H9 (cell line): ENCODE measurements at regions not wholly inside any gene's neighbourhood (a gene's known extent, or its start where the extent isn't known, plus 50 kb on each side); places are given as distances from the start of the nearest gene placed in this dataset.

ENCODE experiments used
- DNase-seq: peaks from one replicate; pipeline ENCODE4 v3.0.0-alpha.2; 2017
- H2AFZ ChIP-seq: one replicate; pipeline ENCODE4 v1.6.1; 2013; ENCODE audit warnings: mild to moderate bottlenecking, low read length, control low read depth, moderate library complexity
- H2AK5ac ChIP-seq: 2 replicates; pipeline ENCODE4 v1.6.1; 2013; ENCODE audit warnings: low read length, control low read depth, mixed read lengths; ENCODE audit not compliant: insufficient read length
- H2BK120ac ChIP-seq: one replicate; pipeline ENCODE4 v1.6.1; 2013; ENCODE audit warnings: low read depth, mild to moderate bottlenecking, low read length, control low read depth, inconsistent platforms; ENCODE audit not compliant: poor library complexity, severe bottlenecking
- H2BK12ac ChIP-seq: 2 replicates; pipeline ENCODE4 v1.6.1; 2013; ENCODE audit warnings: low read length, control low read depth, mixed read lengths, low read depth; ENCODE audit not compliant: insufficient read length
- H2BK15ac ChIP-seq: 2 replicates; pipeline ENCODE4 v1.6.1; 2013; ENCODE audit warnings: low read depth, low read length, control low read depth
- H2BK20ac ChIP-seq: one replicate; pipeline ENCODE4 v1.6.1; 2013; ENCODE audit warnings: low read depth, mild to moderate bottlenecking, low read length, control low read depth, inconsistent platforms; ENCODE audit not compliant: poor library complexity, severe bottlenecking
- H2BK5ac ChIP-seq: 2 replicates; pipeline ENCODE4 v1.6.1; 2013; ENCODE audit warnings: low read length, control low read depth, mixed read lengths; ENCODE audit not compliant: insufficient read length
- H3K14ac ChIP-seq: 2 replicates; pipeline ENCODE4 v1.6.1; 2013; ENCODE audit warnings: low read length, control low read depth; ENCODE audit not compliant: insufficient read depth
- H3K18ac ChIP-seq: 2 replicates; pipeline ENCODE4 v1.6.1; 2013; ENCODE audit warnings: low read depth, mild to moderate bottlenecking, mixed read lengths, low read length, control low read depth; ENCODE audit not compliant: insufficient read length
- H3K23ac ChIP-seq: 2 replicates; pipeline ENCODE4 v1.6.1; 2013; ENCODE audit warnings: low read length, control low read depth, mixed read lengths, low read depth; ENCODE audit not compliant: insufficient read length
- H3K23me2 ChIP-seq: 2 replicates; pipeline ENCODE4 v1.6.1; 2013; ENCODE audit warnings: low read depth, mild to moderate bottlenecking, mixed read lengths, low read length, control low read depth; ENCODE audit not compliant: insufficient read length, poor library complexity, severe bottlenecking
- H3K27ac ChIP-seq: 2 replicates; pipeline ENCODE4 v1.5.1; 2013; ENCODE audit warnings: low read length, control low read depth, mixed read lengths, low read depth; ENCODE audit not compliant: insufficient read length
- H3K27me3 ChIP-seq: 2 replicates; pipeline ENCODE4 v1.6.1; 2013; ENCODE audit warnings: low read length, control low read depth, inconsistent platforms; ENCODE audit not compliant: insufficient read depth
- H3K4ac ChIP-seq: 2 replicates; pipeline ENCODE4 v1.6.1; 2013; ENCODE audit warnings: low read depth, mild to moderate bottlenecking, control low read depth, inconsistent platforms, low read length, moderate library complexity
- H3K4me1 ChIP-seq: 2 replicates; pipeline ENCODE4 v1.6.1; 2013; ENCODE audit warnings: low read length, control low read depth, inconsistent platforms; ENCODE audit not compliant: insufficient read depth
- H3K4me2 ChIP-seq: 2 replicates; pipeline ENCODE4 v1.6.1; 2013; ENCODE audit warnings: low read length, control low read depth, mixed read lengths; ENCODE audit not compliant: insufficient read length, insufficient read depth
- H3K56ac ChIP-seq: 2 replicates; pipeline ENCODE4 v1.6.1; 2013; ENCODE audit warnings: low read depth, mild to moderate bottlenecking, mixed read lengths, low read length, control low read depth; ENCODE audit not compliant: insufficient read length
- H3K79me1 ChIP-seq: 2 replicates; pipeline ENCODE4 v1.6.1; 2013; ENCODE audit warnings: low read depth, mild to moderate bottlenecking, moderate library complexity, low read length, control low read depth, inconsistent platforms; ENCODE audit not compliant: insufficient read depth, poor library complexity, severe bottlenecking
- H3K79me2 ChIP-seq: 2 replicates; pipeline ENCODE4 v1.6.1; 2013; ENCODE audit warnings: low read length, control low read depth, inconsistent platforms; ENCODE audit not compliant: insufficient read depth
- H3K9ac ChIP-seq: 2 replicates; pipeline ENCODE4 v1.6.1; 2013; ENCODE audit warnings: low read length, control low read depth, mixed read lengths; ENCODE audit not compliant: insufficient read length; ENCODE audit errors: extremely low read depth
- H3K9me3 ChIP-seq: one replicate; pipeline ENCODE4 v1.6.1; 2013; ENCODE audit warnings: low read depth, low read length, inconsistent platforms; ENCODE audit not compliant: control insufficient read depth
- H3T11ph ChIP-seq: one replicate; pipeline ENCODE4 v1.6.1; 2013; ENCODE audit warnings: mild to moderate bottlenecking, low read length, control low read depth, inconsistent platforms
- H4K20me1 ChIP-seq: one replicate; pipeline ENCODE4 v1.6.1; 2013; ENCODE audit not compliant: control insufficient read depth, insufficient read length, insufficient read depth
- H4K5ac ChIP-seq: 2 replicates; pipeline ENCODE4 v1.6.1; 2013; ENCODE audit warnings: low read depth, mild to moderate bottlenecking, mixed read lengths, low read length, control low read depth; ENCODE audit not compliant: insufficient read length
- H4K8ac ChIP-seq: replicated peaks from 2 replicates; pipeline ENCODE4 v1.6.1; 2013; ENCODE audit warnings: low read length, control low read depth, mixed read lengths, low read depth; ENCODE audit not compliant: insufficient read length
- H4K91ac ChIP-seq: 2 replicates; pipeline ENCODE4 v1.6.1; 2013; ENCODE audit warnings: low read depth, mild to moderate bottlenecking, moderate library complexity, mixed read lengths, low read length, control low read depth; ENCODE audit not compliant: insufficient read length
- H3K27ac Mint-ChIP-seq, 3 experiments: 2 replicates in 2 of 3; 3 replicates in 1 of 3; pipeline ENCODE4 v1.8.0; 2020 to 2021; ENCODE audit warnings: mixed read lengths in 3 of 3, mild to moderate bottlenecking in 1 of 3, moderate library complexity in 1 of 3
- H3K27me3 Mint-ChIP-seq: 2 replicates; pipeline ENCODE4 v1.8.0; 2021; ENCODE audit warnings: low read depth, mild to moderate bottlenecking, moderate library complexity, mixed read lengths
- H3K36me3 Mint-ChIP-seq, 3 experiments: 2 replicates in 2 of 3; 3 replicates in 1 of 3; pipeline ENCODE4 v1.8.0; 2020 to 2021; ENCODE audit warnings: low read depth in 3 of 3, mixed read lengths in 3 of 3; ENCODE audit not compliant: insufficient read depth in 1 of 3
- H3K4me1 Mint-ChIP-seq, 2 experiments: 2 replicates each; pipeline ENCODE4 v1.8.0; 2020; ENCODE audit warnings: mixed read lengths in 2 of 2
- H3K4me3 Mint-ChIP-seq, 2 experiments: 2 replicates in 1 of 2; 3 replicates in 1 of 2; pipeline ENCODE4 v1.8.0; 2020 to 2021; ENCODE audit warnings: mild to moderate bottlenecking in 2 of 2, mixed read lengths in 2 of 2, moderate library complexity in 1 of 2
- H3K9me3 Mint-ChIP-seq, 2 experiments: 2 replicates in 1 of 2; 3 replicates in 1 of 2; pipeline ENCODE4 v1.8.0; 2020; ENCODE audit warnings: mild to moderate bottlenecking in 2 of 2, mixed read lengths in 2 of 2, moderate library complexity in 1 of 2
- CTCF ChIP-seq: fragments of 200-600 bp; sonication (generic); conservative IDR thresholded peaks from 3 replicates; pipeline ENCODE4 v1.8.0; 2021; ENCODE audit warnings: antibody characterized with exemption, mild to moderate bottlenecking
- WGBS: extraction: QIAGEN DNeasy Blood & Tissue Kit; methylation state at CpG from one replicate; pipeline ENCODE4 v1.1.7; 2013; ENCODE audit warnings: missing lambda C conversion rate, low lambda C conversion rate, mixed read lengths; ENCODE audit not compliant: insufficient read length; ENCODE audit errors: extremely low coverage; 5-methylcytosine and 5-hydroxymethylcytosine counted together

DNA sequence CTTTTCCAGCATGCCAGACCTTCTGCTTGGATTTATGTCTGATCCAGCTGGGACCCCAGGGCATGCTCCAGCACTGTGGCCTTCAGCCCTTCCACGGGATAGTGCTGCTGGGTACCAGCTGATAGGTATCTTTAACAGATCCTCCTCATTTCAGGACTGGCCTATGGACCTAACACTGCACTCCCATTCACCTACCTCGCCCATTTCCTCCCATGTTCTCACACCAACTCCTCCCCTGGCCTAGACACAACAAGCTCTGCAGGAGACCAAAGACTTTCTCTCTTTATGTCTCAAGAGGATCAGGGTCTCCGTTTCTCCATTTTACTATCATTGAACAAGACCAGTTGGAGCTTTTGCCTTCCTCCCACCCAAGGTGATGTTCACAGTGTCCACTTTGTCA is 140.0 kb upstream of the TMCC3 start:
- Histone ChIP-seq H3K79me1 (no peaks in the 10 kb centered on the region), H3K56ac (no peak overlapping the region), H3K9ac (no peak overlapping the region), H4K91ac (no peak overlapping the region), H4K8ac (no peak overlapping the region), H3K4ac (no peak overlapping the region), H3K27me3 (no peaks in the 10 kb centered on the region), H2BK120ac (no peak overlapping the region), H2BK15ac (no peak overlapping the region), H3K4me1 (peaks cover 1% of the 10 kb centered on the region; the same call in 1 of the 2 replicates), H4K5ac (no peak overlapping the region), H2AFZ (no peak overlapping the region), H3K18ac (no peak overlapping the region), H3K23me2 (no peaks in the 10 kb centered on the region), H3K4me2 (no peak overlapping the region), H2AK5ac (no peak overlapping the region), H3K14ac (no peak overlapping the region), H3K9me3 (no peaks in the 10 kb centered on the region), H3K23ac (no peak overlapping the region), H4K20me1 (no peaks in the 10 kb centered on the region), H3K79me2 (no peaks in the 10 kb centered on the region), H2BK5ac (no peak overlapping the region), H3T11ph (no peak overlapping the region), H2BK12ac (no peak overlapping the region), H2BK20ac (no peak overlapping the region), H3K27ac (no peak overlapping the region)
- DNase-seq = no peak
- no peaks in the 10 kb centered on the region for H3K9me3 Mint-ChIP-seq
- TF ChIP-seq CTCF = no peak
- no CpG with 5 or more reads among the region's 3 CpGs for WGBS
- no peak overlapping the region for H3K27ac Mint-ChIP-seq
- H3K27me3 Mint-ChIP-seq = no peaks in the 10 kb centered on the region; the same call in none of the 2 replicates
- H3K36me3 Mint-ChIP-seq = no peaks in the 10 kb centered on the region
- H3K4me3 Mint-ChIP-seq = no peak overlapping the region
- peaks cover 8 to 13% of the 10 kb centered on the region in 2 experiments for H3K4me1 Mint-ChIP-seq
